NCI-H526 treated with DMSO at 0.1 percent for 48 hours (cell line): ENCODE measurements at regions not wholly inside any gene's neighbourhood (a gene's known extent, or its start where the extent isn't known, plus 50 kb on each side); places are given as distances from the start of the nearest gene placed in this dataset.

Experiments
- DNase-seq: peaks from one replicate; lab custom pipeline; 2025; lab: John Stamatoyannopoulos, UW

DNA sequence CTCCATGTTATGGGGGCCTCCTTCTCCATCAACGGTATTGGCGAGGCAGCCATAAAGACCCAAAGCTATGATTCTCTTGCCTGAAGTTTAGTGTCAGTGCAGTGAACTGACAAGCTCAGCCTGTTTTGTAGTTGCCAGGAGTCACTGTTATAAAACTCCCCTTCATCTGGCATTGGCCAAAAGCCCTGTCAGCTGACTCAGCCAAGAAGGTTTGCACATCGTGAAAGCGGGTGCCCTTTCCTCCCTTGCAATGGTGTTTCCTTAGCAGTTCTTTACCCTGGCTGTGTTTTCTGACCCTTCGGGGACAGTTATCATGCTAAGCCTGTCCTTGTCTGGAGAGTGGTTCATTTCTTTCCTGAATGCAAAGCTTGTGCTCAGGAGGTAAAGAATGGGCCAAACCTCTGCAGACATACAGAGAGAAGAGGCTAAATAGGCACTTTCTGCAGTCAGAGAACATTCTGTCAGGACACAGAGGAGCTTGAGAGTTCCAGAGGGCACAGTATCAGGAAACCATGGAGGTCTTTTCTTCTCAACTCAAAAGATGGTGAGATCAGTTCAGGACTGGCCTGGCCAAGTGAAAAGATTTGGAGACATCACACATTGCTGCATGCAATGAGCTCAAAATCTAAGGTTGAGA is 414.2 kb downstream of the ZNF521 start:
- no peak for DNase-seq

DNA sequence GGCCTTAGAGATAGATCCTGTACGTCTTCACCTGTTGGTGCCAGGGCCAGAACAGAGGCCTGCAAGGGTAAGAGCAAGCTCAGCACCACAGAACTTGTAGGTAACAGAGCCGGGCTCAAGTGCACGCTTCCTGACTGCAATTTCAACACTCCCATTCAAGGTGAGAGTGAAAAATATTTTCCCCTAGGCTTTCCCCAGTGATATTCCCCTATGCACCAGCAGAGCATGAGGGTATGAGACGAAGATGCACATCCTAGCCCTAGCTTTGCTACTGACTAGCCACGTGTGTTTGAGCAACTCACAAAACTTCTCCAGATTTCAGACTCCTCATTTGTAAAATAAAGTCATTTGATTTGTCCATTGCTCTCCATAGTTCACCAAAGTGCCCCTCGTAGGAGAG is 411.6 kb downstream of the ZNF521 start:
- DNase-seq: no peak

DNA sequence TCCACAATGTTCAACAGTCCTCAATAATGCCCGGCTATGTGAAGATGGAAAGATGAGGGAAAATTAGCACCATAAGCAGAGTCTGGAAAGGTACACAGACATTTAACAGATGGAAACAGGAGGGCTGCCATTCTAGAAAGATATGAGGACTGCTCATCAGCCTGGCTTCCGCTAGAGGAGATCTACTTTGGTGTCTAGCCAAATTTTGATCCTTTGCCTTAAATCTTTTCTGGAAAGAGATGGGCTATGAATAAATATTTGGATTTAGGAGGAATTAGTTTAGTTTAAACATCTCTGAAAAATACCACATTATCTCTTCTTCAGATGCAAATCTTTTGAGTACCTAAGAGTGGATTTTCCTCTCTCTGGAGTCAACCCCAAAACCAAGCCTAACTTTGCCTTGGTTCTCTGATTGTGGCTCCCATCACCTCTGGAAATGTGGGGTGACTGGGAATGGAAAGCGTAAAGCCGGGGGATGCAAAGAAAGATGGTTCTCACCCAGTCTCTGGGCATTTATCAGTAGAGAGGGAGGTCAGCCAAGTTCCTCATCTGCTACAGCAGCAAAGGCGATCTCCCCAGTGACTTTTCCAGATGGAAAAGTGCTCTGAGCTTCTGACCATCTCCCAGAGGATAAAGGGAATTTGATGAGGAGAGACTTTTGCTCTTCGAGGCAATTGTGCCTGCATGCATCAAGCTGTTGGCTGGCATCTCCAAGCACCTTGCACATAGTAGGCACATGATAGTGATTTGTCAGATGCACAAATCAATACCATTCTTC is 410.6 kb downstream of the ZNF521 start:
- DNase-seq: no peak

DNA sequence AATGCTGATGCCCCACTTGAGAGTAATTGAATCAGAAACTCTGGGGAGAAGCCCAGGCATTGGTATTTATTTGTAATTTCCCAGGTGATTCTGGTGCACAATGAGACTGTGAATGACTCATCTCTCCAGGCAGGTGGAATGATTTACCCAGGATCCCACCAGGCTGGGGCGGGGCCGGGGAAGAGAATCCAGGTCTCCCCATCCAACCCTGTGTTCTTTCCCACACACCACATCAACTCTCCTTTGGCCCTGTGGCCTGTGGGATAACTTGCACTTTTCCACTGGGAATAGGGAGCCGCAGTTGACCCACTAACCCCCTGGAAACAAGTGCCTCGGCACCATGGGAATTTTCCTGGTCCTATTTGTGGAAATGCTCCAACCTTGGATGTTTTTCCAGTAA is 409.8 kb downstream of the ZNF521 start:
- DNase-seq: no peak

DNA sequence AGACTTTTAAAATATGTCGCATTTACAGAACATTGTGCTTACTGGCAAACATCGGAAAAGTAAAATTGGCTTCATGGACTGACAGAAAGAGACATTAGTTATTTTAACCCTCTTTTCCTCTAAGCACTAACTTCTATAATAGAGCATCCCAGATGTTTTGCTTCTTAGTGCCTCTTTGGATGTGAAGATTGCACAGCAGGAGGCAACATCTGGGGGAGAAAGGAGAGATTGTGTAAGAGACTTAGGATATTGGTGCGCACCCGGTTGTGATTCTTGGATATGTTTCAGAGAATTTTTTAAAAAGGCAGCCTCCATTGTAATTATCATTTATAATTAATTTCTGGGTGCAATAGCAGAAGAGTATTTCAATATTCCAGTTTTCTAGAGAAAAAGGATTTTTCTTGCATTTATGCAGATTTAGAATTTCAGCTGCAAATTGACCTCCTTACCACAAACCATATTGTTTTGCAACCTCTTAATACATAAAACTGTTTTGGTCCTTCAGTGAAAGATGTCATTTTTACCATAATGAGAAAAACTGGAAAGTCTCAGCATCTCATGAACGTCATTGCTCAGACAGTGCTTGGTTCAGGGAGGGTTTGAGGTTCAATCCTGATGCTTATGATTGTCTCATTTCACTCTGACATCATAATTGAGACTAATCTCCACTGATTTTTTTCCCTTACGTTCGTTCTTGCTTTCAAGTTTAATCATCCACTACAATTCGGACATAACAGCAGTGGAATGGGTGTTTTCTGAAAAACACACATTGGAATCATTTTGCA is 404.3 kb downstream of the ZNF521 start:
- DNase-seq: no peak

DNA sequence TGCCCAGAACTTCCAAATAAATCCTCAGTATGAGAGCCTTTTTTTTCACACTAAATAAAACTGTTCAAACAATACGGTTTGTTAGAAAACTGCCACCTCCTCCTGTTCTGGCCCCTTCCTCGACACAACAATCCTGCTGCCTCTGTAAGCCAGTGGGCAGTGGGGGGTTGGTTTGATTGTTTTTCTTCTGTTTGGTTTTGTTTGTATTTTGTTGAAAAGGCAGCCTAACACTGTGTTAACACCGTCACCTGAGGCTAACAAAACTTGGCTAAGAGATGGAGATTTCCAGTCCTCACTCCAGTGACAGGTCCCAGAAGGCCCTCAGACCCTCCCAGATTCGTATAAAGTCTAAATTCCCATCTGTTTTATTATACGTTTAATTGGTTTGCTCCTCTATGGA is 402.1 kb downstream of the ZNF521 start:
- DNase-seq: no peak

DNA sequence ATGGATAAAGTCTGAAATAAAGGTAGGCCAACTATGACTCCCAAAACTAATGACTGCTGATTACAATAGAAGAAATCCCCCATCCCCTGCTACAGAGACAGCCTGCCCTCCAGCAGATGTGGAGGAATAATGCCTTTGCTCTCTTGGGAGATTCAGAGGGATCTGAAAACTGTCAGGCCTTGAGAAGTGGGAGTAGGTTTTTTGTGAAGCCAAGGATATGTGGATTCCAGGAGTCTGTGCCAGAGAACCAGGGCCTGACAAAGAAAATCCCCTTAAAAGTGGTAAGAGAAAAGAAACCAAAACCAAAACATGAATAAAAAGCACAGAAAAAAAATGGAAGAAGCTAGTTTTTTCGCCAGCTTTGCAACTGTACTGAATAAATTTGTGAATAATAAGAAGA is 397.6 kb downstream of the ZNF521 start:
- DNase-seq: no peak

DNA sequence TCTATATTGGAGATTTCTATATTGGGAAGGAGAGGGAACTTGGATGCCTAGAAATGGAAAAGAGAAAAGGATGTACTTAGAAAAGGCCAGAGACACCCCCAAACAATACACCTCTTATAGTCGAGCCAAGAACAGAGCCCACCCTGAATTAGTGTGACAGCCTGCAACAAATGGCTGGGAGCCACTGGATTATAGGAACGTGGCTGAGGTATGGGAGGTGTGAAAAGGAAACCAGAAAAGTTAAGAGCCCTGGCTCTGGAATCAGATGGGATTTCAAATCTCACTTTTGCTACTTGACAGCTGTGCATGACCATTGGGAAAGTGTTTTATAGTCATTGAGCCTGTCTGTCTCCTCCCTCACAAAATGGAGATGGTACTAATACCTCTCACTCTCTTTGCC is 394.0 kb downstream of the ZNF521 start:
- DNase-seq: no peak

DNA sequence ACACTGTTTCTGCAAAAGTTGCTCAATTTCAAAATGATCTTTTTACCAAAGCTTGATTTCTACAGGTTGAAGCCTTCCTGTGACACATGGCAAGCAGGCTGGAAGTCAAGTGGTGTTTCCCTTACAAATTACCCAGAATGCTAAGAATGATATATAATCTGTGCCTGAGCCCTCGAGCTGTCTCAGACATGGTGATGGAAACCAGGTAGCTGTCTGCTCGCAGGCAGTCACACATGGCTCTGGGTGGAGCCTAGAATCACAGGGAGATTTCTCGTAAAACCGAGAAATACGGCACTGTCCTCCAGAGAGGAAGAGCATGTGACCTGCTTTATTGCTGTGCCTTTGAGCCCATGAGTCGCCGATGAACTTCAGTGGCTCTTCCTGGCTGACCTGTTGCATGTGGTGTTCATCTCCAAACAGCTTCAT is 392.9 kb downstream of the ZNF521 start:
- no peak for DNase-seq

DNA sequence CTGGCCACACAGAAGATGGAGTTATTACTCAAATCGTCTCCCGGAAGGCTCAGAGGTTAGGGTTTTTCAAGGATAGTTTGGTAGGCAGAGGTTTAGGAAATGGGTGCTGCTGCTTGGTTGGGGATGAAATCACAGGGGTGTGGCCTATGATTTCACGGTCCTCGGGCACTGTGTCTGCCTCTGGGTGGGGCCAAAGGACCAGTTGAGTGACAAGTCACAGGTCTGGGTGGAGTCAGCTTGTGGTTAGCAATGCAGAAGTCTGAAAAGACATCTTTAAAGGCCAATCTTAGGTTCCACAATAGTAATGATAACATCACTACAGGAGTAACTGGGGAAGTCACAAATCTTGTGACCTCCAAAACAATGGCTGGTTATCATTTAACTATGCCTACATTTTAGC is 387.8 kb downstream of the ZNF521 start:
- no peak for DNase-seq

DNA sequence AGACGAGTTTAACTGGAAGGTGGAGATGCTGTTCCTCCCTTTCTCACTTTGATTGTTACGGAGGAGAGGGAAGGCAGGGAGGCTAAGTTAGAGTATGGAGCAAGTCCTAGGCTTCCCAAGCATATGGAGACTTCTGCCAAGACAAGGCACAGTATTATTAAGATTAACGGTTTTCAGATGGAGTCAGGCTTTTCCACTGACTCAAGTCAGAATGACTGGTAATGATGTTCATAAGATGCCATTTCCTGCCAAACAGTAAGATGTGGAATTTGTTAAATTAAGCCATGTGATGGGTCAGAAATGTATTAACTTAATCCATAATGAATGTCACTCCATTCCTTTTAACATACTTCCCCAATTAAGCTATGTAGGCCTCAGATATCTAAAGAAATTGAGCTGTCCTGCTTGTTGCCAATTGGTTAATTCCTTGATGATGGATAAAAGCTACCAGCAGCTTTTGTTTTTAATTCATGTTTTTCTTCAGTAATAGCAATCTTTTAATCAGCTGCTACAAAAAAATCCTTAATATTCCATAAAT is 383.7 kb downstream of the ZNF521 start:
- no peak for DNase-seq

DNA sequence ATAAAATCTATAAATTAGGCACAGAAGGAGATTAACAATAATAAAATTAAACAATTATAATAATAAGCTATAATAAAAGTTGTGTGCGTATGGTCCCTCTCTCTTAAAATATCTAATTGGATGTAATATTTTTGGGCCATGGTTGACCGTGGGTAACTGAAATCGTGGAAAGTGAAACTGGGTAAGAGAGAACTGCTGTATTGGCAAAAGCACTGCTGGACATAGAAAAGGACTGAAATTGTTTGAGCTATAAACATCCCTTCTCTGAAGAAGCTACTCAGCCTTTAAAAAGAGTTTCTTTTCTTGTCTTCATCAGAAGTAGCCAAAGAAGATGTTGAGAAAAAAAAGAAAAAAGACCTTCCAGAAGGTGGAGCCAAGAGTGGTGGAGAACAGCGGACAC is 379.4 kb downstream of the ZNF521 start:
- no peak for DNase-seq

DNA sequence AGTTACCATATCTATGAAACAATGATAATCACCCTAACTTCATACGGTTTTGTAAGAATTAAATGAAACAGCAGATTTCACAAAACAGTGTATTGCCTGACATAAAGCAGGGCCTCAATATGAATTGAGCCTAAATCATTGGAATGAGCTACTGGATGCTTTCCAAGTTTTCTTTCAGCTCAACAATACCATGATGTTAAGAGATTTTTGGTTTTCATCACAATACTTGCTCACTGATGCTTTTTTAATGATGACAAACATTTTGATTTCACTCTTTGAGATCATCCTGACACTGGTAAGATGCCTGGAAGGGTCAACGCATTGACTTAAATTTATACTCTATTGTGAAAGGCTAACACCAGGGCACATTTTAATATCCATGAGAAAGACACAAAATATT is 377.5 kb downstream of the ZNF521 start:
- no peak for DNase-seq

DNA sequence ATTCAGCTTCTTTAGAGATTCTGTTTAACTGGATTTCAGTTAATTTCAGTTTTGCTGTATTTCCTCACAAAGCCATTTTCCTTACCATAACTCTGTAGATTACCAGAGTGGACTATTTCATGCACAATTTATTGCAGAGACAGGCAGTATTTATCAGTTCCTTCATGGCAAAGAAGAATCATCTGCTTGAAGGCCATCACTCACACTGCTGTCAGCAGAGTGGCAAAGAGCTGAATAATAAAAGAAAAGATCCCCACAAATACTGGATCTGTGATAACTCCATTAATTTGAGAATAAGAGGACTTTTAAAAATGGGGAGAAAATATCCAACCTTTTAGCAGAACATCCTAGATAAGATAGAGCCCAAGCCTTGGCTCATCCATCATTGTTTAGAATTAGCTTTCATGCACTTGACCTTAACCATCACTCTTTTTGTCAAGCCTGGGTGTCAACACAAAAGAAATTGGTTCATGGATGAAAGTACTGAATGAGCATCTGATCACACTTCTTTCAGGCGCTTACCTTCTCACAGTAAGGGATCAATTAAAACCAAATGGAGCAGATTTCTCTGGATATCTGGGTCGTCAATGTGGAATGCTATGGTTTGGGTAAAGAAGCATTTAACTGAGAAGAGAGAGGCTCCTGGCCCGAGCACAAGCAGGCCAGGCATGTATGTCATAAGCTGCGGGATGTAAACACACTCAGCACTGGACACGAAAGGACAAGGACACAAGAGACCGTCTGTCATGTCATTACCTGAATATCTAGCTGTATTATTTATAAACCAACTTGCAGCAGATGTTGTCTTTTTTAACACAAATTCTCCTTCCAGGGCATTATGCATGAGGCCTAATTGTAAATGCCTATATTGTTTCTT is 376.2 kb downstream of the ZNF521 start:
- DNase-seq: no peak

DNA sequence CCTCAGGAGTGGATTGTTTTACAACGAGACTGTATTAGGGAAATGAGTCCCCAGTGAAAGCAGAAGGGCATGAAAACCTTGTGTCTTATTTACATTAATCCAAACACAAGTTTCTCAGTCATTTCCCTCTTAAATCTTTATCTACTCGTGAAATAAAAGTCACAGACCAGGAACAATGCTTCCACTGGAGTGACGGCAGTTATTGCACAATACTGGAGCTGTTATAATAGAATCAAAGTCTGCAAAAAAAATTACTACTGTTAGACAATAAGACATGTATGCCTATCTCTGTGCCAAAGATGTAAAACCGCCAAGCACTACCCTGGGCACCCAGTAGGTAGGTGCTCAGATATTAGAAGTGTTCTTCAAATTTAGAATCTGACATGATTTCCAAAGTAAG is 375.5 kb downstream of the ZNF521 start:
- no peak for DNase-seq

DNA sequence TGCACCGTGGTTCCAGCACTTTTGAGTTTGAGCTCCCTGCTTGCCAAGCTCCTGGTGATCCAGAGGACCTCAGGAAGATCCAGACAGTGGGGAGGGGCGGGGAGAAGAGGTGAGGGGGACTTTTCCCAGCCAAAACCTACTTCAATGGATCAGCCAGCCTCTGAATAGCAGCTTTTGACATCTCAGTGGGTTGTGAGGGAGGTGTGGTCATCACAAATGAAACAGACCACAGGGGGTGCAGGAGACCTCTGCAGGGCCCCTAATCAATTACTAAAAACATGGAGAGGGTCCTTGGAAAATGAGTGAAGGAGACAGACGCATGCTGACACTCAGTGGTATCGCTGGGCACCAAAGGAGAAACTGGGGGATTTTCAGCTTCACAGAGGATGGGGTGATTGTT is 372.7 kb downstream of the ZNF521 start:
- DNase-seq: no peak

DNA sequence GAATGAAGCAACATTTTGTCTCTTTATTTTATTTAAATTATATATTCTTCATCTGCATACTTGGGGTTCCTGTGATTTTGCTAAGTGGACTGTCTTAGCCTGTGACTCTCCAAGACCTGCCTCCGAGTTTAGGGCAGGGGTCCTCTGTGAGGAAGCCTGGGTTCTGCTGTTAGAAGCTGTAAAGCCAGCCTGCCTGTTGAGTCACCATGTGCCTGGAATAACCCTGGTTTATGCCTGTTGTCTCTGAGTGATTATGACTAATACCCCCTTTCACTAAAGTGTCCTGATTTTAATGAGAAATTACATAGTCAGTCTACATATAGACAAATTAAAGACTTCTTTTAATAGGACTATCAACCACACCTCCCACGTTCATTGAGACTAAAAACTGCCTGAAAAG is 369.1 kb downstream of the ZNF521 start:
- DNase-seq: no peak

DNA sequence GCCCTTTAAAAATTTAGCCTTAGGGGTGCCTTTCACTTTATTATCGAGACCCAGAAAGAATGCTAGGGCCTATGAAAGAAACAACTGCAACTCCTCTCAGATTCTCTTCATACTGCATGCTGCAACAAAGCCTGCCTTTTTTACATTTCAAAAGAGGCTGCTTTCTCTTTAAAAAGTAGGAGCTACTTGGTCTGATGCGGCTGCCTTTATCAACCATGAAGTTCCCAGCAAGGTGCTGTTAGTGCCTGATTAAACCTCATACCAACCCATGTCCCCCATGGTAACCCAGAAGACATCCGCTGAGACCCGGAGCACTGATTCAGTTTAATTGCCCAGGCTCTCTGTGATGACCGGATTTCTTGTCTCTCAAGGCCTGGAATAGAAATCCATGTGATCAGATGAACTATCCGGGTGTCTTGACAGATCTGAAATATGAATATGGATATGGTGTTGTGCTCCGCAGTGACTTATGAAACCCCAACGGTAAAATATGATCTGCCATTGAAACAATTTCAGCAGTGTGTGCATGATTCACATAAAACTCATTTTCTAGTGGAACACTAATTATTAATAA is 368.3 kb downstream of the ZNF521 start:
- DNase-seq: no peak

DNA sequence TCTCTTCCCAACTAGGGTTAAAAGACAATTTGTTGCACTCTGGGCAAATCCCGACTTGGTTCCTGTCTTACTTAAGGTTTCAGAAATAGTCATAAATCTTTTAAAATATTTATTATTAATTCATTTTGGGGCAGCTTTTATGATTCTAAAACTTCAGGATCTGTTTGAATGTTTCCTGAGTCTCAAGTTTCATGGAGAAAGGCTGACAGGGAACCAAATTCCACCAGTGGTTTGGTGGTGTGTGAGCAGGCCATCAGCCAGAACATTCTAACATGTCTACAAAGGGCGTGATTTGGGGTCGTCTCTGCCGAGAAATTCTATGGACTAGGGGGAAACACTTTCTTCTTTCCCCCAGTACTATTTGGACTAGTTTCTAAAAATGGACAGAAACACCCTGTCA is 366.4 kb downstream of the ZNF521 start:
- no peak for DNase-seq

DNA sequence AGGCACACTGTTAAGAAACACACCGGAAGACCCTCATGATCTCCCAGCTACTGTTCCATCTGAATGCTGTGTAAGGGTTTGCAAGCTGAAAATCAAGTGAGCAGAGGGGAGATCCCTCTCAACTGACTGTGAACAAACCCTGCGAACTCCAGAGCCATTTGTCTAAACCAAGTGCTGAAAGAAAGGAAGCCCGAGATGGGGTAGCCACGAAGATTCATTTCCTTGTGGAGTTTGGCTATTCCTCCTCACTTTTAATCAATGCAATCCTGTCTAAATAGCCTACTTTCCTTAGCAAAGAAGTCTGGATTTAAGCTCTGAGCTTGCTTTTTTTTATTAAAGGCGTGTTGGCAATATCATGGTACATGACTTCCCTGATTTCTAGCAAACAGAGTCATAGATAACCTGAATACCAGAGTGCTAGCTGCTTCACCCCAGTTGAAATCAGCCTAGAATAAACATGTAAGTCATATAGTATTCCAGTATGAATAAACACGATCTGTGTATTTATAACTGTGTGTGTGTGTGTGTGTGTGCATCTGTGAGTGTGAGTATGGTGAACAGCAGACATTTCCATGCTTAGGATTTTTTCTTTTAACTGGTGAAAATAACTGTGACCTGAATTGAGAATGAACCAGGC is 365.2 kb downstream of the ZNF521 start:
- DNase-seq: no peak
